GM18868 (cell line): ENCODE measurements at regions not wholly inside any gene's neighbourhood (a gene's known extent, or its start where the extent isn't known, plus 50 kb on each side); places are given as distances from the start of the nearest gene placed in this dataset.

Experiments used
- ATAC-seq: cut with Tn5 transposase; IDR thresholded peaks from one replicate; pipeline ENCODE4 v1.9.1; 2021; ENCODE audit warnings: mild to moderate bottlenecking, moderate library complexity; ENCODE audit not compliant: unreplicated experiment

DNA sequence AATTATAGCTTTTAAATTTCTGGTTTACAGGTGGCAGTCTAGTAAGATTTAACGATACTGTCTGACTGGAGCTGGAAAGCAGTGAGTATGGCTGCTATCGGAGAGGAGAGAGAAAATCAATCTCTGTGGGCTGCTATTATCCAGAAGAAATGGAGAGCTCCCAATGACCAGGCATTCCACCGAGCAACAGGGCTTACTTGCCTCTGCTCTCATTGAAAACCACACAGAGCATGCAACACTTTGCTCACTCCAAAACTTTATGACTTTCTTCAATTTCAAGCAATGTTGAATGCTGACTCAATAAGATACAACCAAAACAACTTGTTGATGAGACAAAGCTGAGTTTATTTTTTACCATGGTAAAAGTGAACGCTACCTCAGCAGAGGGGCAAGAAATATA lies 337.0 kb upstream of the NCAM2 start:
- no peak for ATAC-seq

DNA sequence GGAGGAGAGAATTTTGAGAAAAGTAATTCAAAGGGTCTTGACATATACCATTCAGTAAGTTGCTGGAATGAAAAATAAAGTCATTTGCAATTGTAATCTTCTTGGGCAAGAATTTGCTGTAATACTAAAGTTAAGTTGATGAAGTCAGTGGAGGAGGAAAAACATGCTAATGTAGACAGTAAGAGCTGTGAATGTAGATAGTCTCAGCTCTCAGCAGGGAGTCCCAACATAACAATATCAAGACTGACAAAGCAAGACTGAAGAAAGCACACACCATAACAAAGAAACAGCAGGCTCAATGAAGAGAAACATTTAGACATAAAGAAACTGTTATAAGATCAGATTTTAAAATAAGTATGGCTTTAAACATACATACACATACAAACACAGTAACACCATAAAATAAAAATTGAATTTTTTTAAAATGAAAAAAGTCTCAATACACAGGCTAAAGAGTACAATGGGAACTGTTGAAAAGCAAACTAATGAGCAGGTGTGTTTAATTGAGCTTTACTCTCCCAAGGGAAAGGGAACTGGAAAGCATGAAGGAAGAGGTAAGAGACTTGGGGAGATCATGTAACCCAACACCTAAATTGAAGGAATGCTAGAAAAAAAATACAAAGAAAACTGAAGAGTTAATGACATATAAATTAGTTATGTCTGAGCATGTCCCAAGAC lies 336.3 kb upstream of the NCAM2 start:
- ATAC-seq, result no peak

GRCh38 chr21:20662514-20662913 lies 335.7 kb upstream of the NCAM2 start:
- ATAC-seq, result no peak

DNA sequence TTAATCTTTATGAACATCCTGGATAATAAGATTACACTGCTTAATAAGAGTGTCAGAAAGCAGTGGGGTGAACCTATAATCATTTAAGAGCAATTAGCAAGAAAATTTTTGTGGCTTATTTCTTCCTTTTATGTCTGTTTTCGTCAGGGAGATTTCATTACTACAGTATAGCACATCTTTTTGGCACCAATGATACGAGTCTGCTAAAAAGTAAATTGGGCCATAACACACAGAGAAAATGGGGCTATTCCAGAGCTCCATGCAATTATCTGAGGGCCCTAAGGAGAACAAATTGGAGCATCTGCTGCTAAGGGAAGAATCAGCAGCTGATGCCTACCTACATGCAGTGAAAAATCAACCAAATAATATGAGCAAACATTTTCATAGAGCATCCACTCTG lies 330.3 kb upstream of the NCAM2 start:
- no peak for ATAC-seq

- no peak for ATAC-seq
These were observed 312.7 kb upstream of the NCAM2 start for GRCh38 chr21:20685475-20685874.

- ATAC-seq, result no peak
These were observed 299.6 kb upstream of the NCAM2 start for GRCh38 chr21:20698585-20698984.

- no peak for ATAC-seq
These were observed 297.0 kb upstream of the NCAM2 start for GRCh38 chr21:20701235-20701634.

DNA sequence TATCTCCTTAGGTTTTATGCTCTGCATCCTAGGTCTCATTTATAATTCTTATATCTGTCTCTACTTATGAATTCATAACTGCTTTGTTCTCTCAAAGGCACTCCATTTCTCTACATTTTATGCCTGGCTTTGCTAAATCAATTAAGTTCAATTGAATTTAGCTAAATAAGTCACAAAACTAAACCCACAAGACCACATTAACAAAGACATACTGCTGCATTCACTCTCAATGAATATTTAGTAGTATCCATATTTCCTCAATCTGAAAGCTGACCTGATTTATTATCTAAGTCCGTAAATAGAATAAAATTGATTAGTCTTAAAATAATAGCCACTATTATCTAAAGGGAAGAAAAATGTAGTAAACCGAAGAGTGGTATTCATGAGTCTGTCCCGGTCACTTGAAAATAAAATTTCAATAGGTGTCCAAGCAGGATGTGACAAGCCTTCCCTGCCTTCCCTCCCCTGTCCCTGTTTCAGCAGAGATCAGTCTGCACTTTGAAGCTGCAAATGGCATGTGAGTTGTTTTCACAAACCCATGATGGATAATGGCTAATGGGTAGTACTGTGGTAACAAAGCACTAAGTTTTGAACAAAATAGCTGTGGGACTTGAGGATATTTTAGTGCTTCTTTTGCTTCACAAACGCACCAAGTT lies 295.0 kb upstream of the NCAM2 start:
- no peak for ATAC-seq

- no peak for ATAC-seq
These were observed 277.6 kb upstream of the NCAM2 start for GRCh38 chr21:20720623-20721022.

- no peak for ATAC-seq
These were observed 277.1 kb upstream of the NCAM2 start for GRCh38 chr21:20721151-20721550.

- ATAC-seq, result no peak
These were observed 269.5 kb upstream of the NCAM2 start for GRCh38 chr21:20728691-20729090.

DNA sequence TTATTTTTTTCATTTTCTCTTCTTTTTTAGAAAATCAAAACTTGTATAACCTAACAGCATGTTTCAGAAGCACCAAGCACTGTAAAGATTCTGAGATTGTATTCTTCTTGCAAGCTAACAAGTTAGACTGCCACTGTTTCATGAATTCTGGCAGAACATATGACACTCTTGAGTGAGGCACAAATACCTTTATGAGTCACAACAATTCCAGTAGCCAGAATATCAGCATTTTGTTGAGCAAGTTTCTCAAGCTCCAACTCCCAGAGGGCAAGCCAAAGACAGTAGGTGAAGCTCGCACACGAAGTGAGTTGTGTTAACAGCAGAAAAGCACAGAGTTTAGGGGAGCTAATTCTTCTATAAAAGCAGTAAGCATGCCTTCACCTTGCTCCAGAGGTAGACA lies 268.8 kb upstream of the NCAM2 start:
- no peak for ATAC-seq

DNA sequence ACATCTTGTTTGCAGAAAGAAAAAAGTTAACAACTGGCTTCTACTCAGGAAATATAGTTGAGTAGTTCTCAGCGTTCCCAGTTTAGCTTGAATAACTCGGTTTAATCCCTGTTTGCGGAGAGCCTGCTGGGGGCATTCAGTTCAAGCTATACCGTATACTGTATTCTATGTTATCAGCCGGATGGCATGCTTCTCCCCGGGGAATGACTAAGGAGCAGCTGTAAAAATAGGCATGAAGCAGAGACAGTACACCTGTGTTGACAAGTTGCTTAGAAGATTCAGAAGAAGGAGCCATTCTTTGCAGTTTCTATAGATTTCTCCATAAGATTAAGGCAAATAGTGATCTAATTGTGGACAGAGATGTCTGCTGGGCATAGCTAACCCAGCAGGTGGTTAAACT lies 267.8 kb upstream of the NCAM2 start:
- no peak for ATAC-seq

DNA sequence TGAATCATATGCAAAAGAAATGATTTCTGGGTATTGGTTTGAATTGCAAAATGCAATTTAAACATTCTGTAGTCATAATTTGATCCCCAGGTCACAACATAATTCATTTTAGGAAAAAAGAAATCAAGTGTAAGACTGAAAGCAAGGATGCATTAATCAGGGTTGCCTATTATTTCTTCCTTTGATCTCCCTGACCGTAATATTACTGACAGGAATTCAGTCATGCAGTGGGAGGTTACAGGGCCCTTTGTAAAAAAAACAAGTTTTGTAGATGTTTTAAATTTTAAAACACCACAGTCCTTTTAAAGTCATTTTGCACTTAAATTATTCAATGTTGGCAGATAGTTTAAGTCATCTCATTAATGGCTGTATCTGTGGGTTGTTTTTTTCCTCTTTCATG lies 263.0 kb upstream of the NCAM2 start:
- ATAC-seq, result no peak

GRCh38 chr21:20737227-20737913 lies 260.8 kb upstream of the NCAM2 start:
- ATAC-seq, result no peak

GRCh38 chr21:20739421-20739820 lies 258.8 kb upstream of the NCAM2 start:
- ATAC-seq, result no peak

- ATAC-seq, result no peak
These were observed 256.8 kb upstream of the NCAM2 start for GRCh38 chr21:20741445-20741844.

DNA sequence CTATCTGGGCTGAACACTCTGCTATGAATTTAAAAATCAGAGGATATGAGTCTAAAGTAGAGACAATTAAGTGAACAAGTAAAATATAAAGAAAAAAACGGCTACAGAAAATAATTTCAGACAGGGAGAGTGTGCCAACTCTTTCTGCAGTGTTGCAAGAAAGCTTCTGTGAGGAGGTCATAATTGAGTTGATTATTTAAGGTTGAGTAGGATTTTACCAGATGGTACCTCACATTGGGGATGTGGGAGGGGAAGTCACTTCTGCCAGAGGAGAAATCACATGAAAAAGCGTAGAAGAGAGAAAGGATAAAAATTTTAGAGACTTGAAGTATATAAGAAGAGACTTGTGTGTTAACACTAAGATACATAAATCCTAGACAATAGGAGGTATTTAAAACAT lies 238.0 kb upstream of the NCAM2 start:
- no peak for ATAC-seq

DNA sequence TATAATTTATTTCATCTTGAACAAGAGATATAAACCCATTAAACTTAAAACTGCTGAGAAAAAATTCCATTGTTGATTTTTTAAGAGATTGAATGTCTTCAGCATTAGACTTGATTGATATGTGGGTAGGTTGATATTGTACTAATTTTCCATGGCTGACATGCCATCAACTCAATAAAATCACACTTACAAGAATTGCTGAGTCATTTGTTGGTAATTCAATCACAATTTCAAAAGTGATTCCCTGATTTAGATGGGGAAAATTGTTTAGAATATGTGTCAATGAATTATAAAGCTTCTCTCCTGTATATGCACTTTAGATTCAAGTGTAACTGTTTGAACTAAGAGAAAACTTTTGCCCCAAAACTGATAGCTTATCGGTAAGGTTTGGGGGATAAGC lies 223.5 kb upstream of the NCAM2 start:
- ATAC-seq, result no peak

DNA sequence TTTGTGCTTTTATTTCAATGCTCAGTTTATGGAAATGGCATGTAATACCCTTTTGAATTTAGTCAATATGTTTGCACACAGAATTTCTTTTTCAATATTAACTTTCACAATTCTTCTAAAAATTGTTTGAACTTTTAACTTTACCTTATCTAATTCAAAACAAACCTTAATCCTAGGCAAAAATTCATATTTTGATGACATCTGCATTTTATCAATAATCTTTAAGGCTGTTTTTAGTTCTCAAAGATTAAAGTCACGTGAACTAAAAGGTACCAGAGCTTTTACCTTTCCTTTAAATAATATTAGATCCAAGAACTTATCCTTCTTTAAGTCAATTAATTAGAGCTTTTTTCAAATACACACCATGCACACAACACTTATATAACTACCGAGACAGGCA lies 218.9 kb upstream of the NCAM2 start:
- no peak for ATAC-seq

GRCh38 chr21:20783611-20784010 lies 214.6 kb upstream of the NCAM2 start:
- ATAC-seq, result no peak

GRCh38 chr21:20789729-20790500 lies 208.3 kb upstream of the NCAM2 start:
- no peak for ATAC-seq
